ENCODE measurements at regions not wholly inside any gene's neighbourhood (a gene's known extent, or its start where the extent isn't known, plus 50 kb on each side); places are given as distances from the start of the nearest gene placed in this dataset.

- H3K9ac ChIP-seq (ENCODE audit: extremely low read depth, low read length, poor library complexity, severe bottlenecking), result no peak overlapping the region
- H3K4me3 Mint-ChIP-seq, result no peak overlapping the region
- no peak overlapping the region for H3K4me3 ChIP-seq (ENCODE audit: low read length)
- no peaks in the 10 kb centered on the region for H3K27me3 ChIP-seq (ENCODE audit: control insufficient read depth, insufficient read depth, low read length, poor library complexity, severe bottlenecking)
- WGBS, 2 experiments (ENCODE audit: insufficient coverage in 1 of 2, insufficient read length in 1 of 2), result 87 to 92% methylated on average over 4 to 7 of the region's 7 CpGs
- H3K4me1 Mint-ChIP-seq, result peaks cover 11% of the 10 kb centered on the region
- H3K4me1 ChIP-seq (ENCODE audit: control insufficient read depth, insufficient read depth, low read length), result no peaks in the 10 kb centered on the region
- peaks cover 29% of the 10 kb centered on the region for H3K9me3 ChIP-seq (ENCODE audit: control insufficient read depth, low read length)
- DNase-seq, result no peak
- H3K27ac ChIP-seq (ENCODE audit: low read depth, low read length), result no peak overlapping the region
- H3K27me3 Mint-ChIP-seq (ENCODE audit: insufficient read depth), result no peaks in the 10 kb centered on the region
- peaks cover 7% of the 10 kb centered on the region for H3K36me3 Mint-ChIP-seq (ENCODE audit: low read depth)
- no peak for TF ChIP-seq CTCF (conservative IDR thresholded peaks at IDR 0.05)
- H3K36me3 ChIP-seq (ENCODE audit: control insufficient read depth, insufficient read depth, low read length), result no peaks in the 10 kb centered on the region
- peaks cover 42% of the 10 kb centered on the region for H3K9me3 Mint-ChIP-seq
- H3K27ac Mint-ChIP-seq, result no peak overlapping the region
Measured at GRCh38 chr6:169094552-169094950, 159.1 kb downstream of the THBS2 start.

GRCh38 chr6:169093770-169094551 is 159.7 kb downstream of the THBS2 start:
- Histone ChIP-seq H3K9ac (ENCODE audit: extremely low read depth, low read length, poor library complexity, severe bottlenecking) (no peak overlapping the region), H3K4me1 (ENCODE audit: control insufficient read depth, insufficient read depth, low read length) (no peaks in the 10 kb centered on the region), H3K36me3 (ENCODE audit: control insufficient read depth, insufficient read depth, low read length) (no peaks in the 10 kb centered on the region), H3K9me3 (ENCODE audit: control insufficient read depth, low read length) (peaks cover 33% of the 10 kb centered on the region), H3K4me3 (ENCODE audit: low read length) (no peak overlapping the region), H3K27ac (ENCODE audit: low read depth, low read length) (no peak overlapping the region), H3K27me3 (ENCODE audit: control insufficient read depth, insufficient read depth, low read length, poor library complexity, severe bottlenecking) (no peaks in the 10 kb centered on the region)
- no peak for DNase-seq
- peaks cover 47% of the 10 kb centered on the region for H3K9me3 Mint-ChIP-seq
- peaks cover 5% of the 10 kb centered on the region for H3K4me1 Mint-ChIP-seq
- WGBS, 2 experiments (ENCODE audit: insufficient coverage in 1 of 2, insufficient read length in 1 of 2), result 91 to 100% methylated on average over 5 to 16 of the region's 16 CpGs
- H3K27ac Mint-ChIP-seq, result no peak overlapping the region
- no peak for TF ChIP-seq CTCF (conservative IDR thresholded peaks at IDR 0.05)
- peaks cover 7% of the 10 kb centered on the region for H3K36me3 Mint-ChIP-seq (ENCODE audit: low read depth)
- no peak overlapping the region for H3K4me3 Mint-ChIP-seq
- no peaks in the 10 kb centered on the region for H3K27me3 Mint-ChIP-seq (ENCODE audit: insufficient read depth)

GRCh38 chr6:169093066-169093723 is 160.5 kb downstream of the THBS2 start:
- no peaks in the 10 kb centered on the region for H3K27me3 Mint-ChIP-seq (ENCODE audit: insufficient read depth)
- Histone ChIP-seq H3K4me3 (ENCODE audit: low read length) (no peak overlapping the region), H3K9ac (ENCODE audit: extremely low read depth, low read length, poor library complexity, severe bottlenecking) (no peak overlapping the region), H3K9me3 (ENCODE audit: control insufficient read depth, low read length) (peaks cover 39% of the 10 kb centered on the region), H3K36me3 (ENCODE audit: control insufficient read depth, insufficient read depth, low read length) (no peaks in the 10 kb centered on the region), H3K27me3 (ENCODE audit: control insufficient read depth, insufficient read depth, low read length, poor library complexity, severe bottlenecking) (no peaks in the 10 kb centered on the region), H3K27ac (ENCODE audit: low read depth, low read length) (no peak overlapping the region), H3K4me1 (ENCODE audit: control insufficient read depth, insufficient read depth, low read length) (no peaks in the 10 kb centered on the region)
- H3K4me3 Mint-ChIP-seq, result no peak overlapping the region
- TF ChIP-seq CTCF (conservative IDR thresholded peaks at IDR 0.05), result no peak
- no peak overlapping the region for H3K27ac Mint-ChIP-seq
- DNase-seq, result no peak
- H3K9me3 Mint-ChIP-seq, result peaks cover 53% of the 10 kb centered on the region
- no peaks in the 10 kb centered on the region for H3K4me1 Mint-ChIP-seq
- 91 to 92% methylated on average over 9 to 11 of the region's 11 CpGs for WGBS, 2 experiments (ENCODE audit: insufficient coverage in 1 of 2, insufficient read length in 1 of 2)
- peaks cover 12% of the 10 kb centered on the region for H3K36me3 Mint-ChIP-seq (ENCODE audit: low read depth)

Measured in endodermal cell (in vitro differentiated cells).